Mucosa of descending colon (tissue), 3 donors: ENCODE measurements at regions not wholly inside any gene's neighbourhood (a gene's known extent, or its start where the extent isn't known, plus 50 kb on each side); places are given as distances from the start of the nearest gene placed in this dataset.

Source experiments
- ATAC-seq: fragments of 200-7000 bp; cut with Tn5 transposase; one replicate; pipeline ENCODE4 v1.9.1; 2020; ENCODE audit warnings: mild to moderate bottlenecking, moderate library complexity
- DNase-seq, 3 donors: peaks; one replicate each; pipeline ENCODE4 v3.0.0-alpha.2; 2020
- H3K36me3 ChIP-seq: fragments of 200-600 bp; one replicate; pipeline ENCODE4 v1.8.0; 2021; ENCODE audit warnings: low read depth, mild to moderate bottlenecking
- H3K4me1 ChIP-seq: fragments of 200-600 bp; one replicate; pipeline ENCODE4 v1.8.0; 2021; ENCODE audit warnings: low read depth, mild to moderate bottlenecking
- H3K4me3 ChIP-seq: fragments of 200-600 bp; one replicate; pipeline ENCODE4 v1.8.0; 2021; ENCODE audit warnings: mild to moderate bottlenecking
- H3K9me3 ChIP-seq: fragments of 200-600 bp; one replicate; pipeline ENCODE4 v1.8.0; 2021; ENCODE audit warnings: mild to moderate bottlenecking
- CTCF ChIP-seq: fragments of 200-600 bp; IDR thresholded peaks from one replicate; pipeline ENCODE4 v1.8.0; 2022; ENCODE audit warnings: antibody characterized with exemption, mild to moderate bottlenecking
- intact Hi-C, 2 donors: fragments of 100-400 bp; cut with DNase I in 1 of 2; cut with micrococcal nuclease in 1 of 2; formaldehyde crosslinking; loops; one replicate each; pipeline versions ENCODE4 v1.11.0 to v1.11.1; 2022; cut with DNase I, micrococcal nuclease
- donor health status: DM: no; HTN: no; CAD: no; lungs with moderate emphysema.
- donor health status: DM: no; HTN: no; CAD: no.
- donor health status: DM: no; HTN: yes; CAD: no.

- Histone ChIP-seq H3K9me3 (no peaks in the 10 kb centered on the region), H3K4me3 (no peak overlapping the region), H3K36me3 (no peaks in the 10 kb centered on the region), H3K4me1 (no peaks in the 10 kb centered on the region)
- intact Hi-C loops = no loop called here
- TF ChIP-seq CTCF = no peak
- ATAC-seq (no peak), DNase-seq (no peak)
Observed at GRCh38 chr5:164722702-164723101, 1217.3 kb downstream of the MAT2B start.

GRCh38 chr5:164727012-164727411 is 1221.6 kb downstream of the MAT2B start:
- Histone ChIP-seq H3K4me1 (no peaks in the 10 kb centered on the region), H3K9me3 (no peaks in the 10 kb centered on the region), H3K36me3 (no peaks in the 10 kb centered on the region), H3K4me3 (no peak overlapping the region)
- DNase-seq = no peak
- no peak for ATAC-seq
- intact Hi-C loops = no loop called here
- TF ChIP-seq CTCF = no peak

- TF ChIP-seq CTCF = no peak
- H3K4me1 ChIP-seq = no peaks in the 10 kb centered on the region
- no peak overlapping the region for H3K4me3 ChIP-seq
- intact Hi-C loops = no loop called here
- H3K9me3 ChIP-seq = no peaks in the 10 kb centered on the region
- DNase-seq (no peak), ATAC-seq (no peak)
- H3K36me3 ChIP-seq = no peaks in the 10 kb centered on the region
Observed at GRCh38 chr5:164728733-164729132, 1223.3 kb downstream of the MAT2B start.

GRCh38 chr5:164735334-164735733 is 1229.9 kb downstream of the MAT2B start:
- no peak overlapping the region for H3K4me3 ChIP-seq
- no peaks in the 10 kb centered on the region for H3K36me3 ChIP-seq
- no peak for DNase-seq
- no peaks in the 10 kb centered on the region for H3K9me3 ChIP-seq
- no peak for TF ChIP-seq CTCF
- no peaks in the 10 kb centered on the region for H3K4me1 ChIP-seq
- intact Hi-C loops = no loop called here
- ATAC-seq = no peak

GRCh38 chr5:164741376-164741775 is 1236.0 kb downstream of the MAT2B start:
- no peaks in the 10 kb centered on the region for H3K9me3 ChIP-seq
- no peak for ATAC-seq
- H3K4me1 ChIP-seq = no peaks in the 10 kb centered on the region
- H3K36me3 ChIP-seq = no peaks in the 10 kb centered on the region
- DNase-seq = no peak
- intact Hi-C loops = no loop called here
- TF ChIP-seq CTCF = no peak
- no peak overlapping the region for H3K4me3 ChIP-seq

- H3K9me3 ChIP-seq = no peaks in the 10 kb centered on the region
- DNase-seq (no peak), ATAC-seq (no peak)
- no peak for TF ChIP-seq CTCF
- no peak overlapping the region for H3K4me3 ChIP-seq
- H3K4me1 ChIP-seq = no peaks in the 10 kb centered on the region
- intact Hi-C loops = no loop called here
- no peaks in the 10 kb centered on the region for H3K36me3 ChIP-seq
Observed at GRCh38 chr5:164742025-164742424, 1236.6 kb downstream of the MAT2B start.
